HG03520 (cell line): ENCODE measurements at regions not wholly inside any gene's neighbourhood (a gene's known extent, or its start where the extent isn't known, plus 50 kb on each side); places are given as distances from the start of the nearest gene placed in this dataset.
"Not testable (repeated sequence)": the region's sequence is repeated elsewhere in the genome, so short reads cannot be mapped to it uniquely, and the experiment has no call there.

ENCODE experiments used
- ATAC-seq: cut with Tn5 transposase; IDR thresholded peaks from one replicate; pipeline ENCODE4 v1.9.1; 2021; ENCODE audit warnings: mild to moderate bottlenecking, moderate library complexity; ENCODE audit not compliant: unreplicated experiment

- no peak for ATAC-seq
Observed at GRCh38 chrX:912677-913076, 282.1 kb downstream of the SHOX start.

- ATAC-seq, result not testable (repeated sequence)
Observed at GRCh38 chrX:909068-909467, 278.5 kb downstream of the SHOX start.

- ATAC-seq, result no peak
Observed at GRCh38 chrX:906586-906985, 276.0 kb downstream of the SHOX start.

- no peak for ATAC-seq
Observed at GRCh38 chrX:905848-906566, 275.4 kb downstream of the SHOX start.

GRCh38 chrX:903116-903515 is 272.5 kb downstream of the SHOX start:
- ATAC-seq, result no peak

GRCh38 chrX:896256-896655 is 265.7 kb downstream of the SHOX start:
- ATAC-seq, result no peak

GRCh38 chrX:889966-890651 is 259.5 kb downstream of the SHOX start:
- no peak for ATAC-seq

- not testable (repeated sequence) for ATAC-seq
Observed at GRCh38 chrX:887724-888123, 257.1 kb downstream of the SHOX start.

GRCh38 chrX:883588-883987 is 253.0 kb downstream of the SHOX start:
- no peak for ATAC-seq

GRCh38 chrX:879756-880698 is 249.4 kb downstream of the SHOX start:
- ATAC-seq, result not testable (repeated sequence)

- no peak for ATAC-seq
Observed at GRCh38 chrX:874061-874460, 243.5 kb downstream of the SHOX start.

- ATAC-seq, result no peak
Observed at GRCh38 chrX:873016-873415, 242.4 kb downstream of the SHOX start.

- ATAC-seq, result no peak
Observed at GRCh38 chrX:872090-872489, 241.5 kb downstream of the SHOX start.

GRCh38 chrX:871626-872025 is 241.0 kb downstream of the SHOX start:
- no peak for ATAC-seq

GRCh38 chrX:867966-868647 is 237.5 kb downstream of the SHOX start:
- ATAC-seq, result no peak

- no peak for ATAC-seq
Observed at GRCh38 chrX:867502-867901, 236.9 kb downstream of the SHOX start.

GRCh38 chrX:866441-866990 is 235.9 kb downstream of the SHOX start:
- ATAC-seq, result no peak

GRCh38 chrX:865422-865821 is 234.8 kb downstream of the SHOX start:
- ATAC-seq, result no peak

- ATAC-seq, result no peak
Observed at GRCh38 chrX:861921-862320, 231.3 kb downstream of the SHOX start.

- no peak for ATAC-seq
Observed at GRCh38 chrX:861340-861890, 230.8 kb downstream of the SHOX start.
